ENCODE measurements at regions not wholly inside any gene's neighbourhood (a gene's known extent, or its start where the extent isn't known, plus 50 kb on each side); places are given as distances from the start of the nearest gene placed in this dataset.

GRCh38 chr9:126154869-126155268 is 171.8 kb upstream of the MVB12B start:
- RAD21 ChIA-PET (ENCODE audit: low non-redundant PET in 1 of 2, low total read pairs in 2 of 2, uncharacterized antibody in 2 of 2, unreplicated experiment in 2 of 2) = no interaction called here
- Histone ChIP-seq H3K36me3 (ENCODE audit: control insufficient read depth in 1 of 2, insufficient read depth in 2 of 2, low read length in 2 of 2) (no peaks in the 10 kb centered on the region), H3K27ac (ENCODE audit: low read depth, low read length) (no peak overlapping the region), H3K4me1 (ENCODE audit: control insufficient read depth in 1 of 2, insufficient read depth in 2 of 2, low read length in 2 of 2) (no peaks in the 10 kb centered on the region), H3K4me3 (replicated peaks in 1 of 2; ENCODE audit: low read depth in 1 of 2, low read length in 2 of 2) (no peak overlapping the region), H3K9ac (ENCODE audit: low read length) (no peak overlapping the region), H3K9me2 (ENCODE audit: insufficient read depth) (no peaks in the 10 kb centered on the region), H3K79me2 (ENCODE audit: insufficient read depth, low read length) (no peaks in the 10 kb centered on the region), H2AFZ (ENCODE audit: low read depth, low read length, poor library complexity, severe bottlenecking) (no peak overlapping the region), H3K9me3 (ENCODE audit: control insufficient read depth in 1 of 2, insufficient read depth in 1 of 2, low read depth in 1 of 2, low read length in 2 of 2) (no peaks in the 10 kb centered on the region), H4K20me1 (ENCODE audit: insufficient read depth) (no peaks in the 10 kb centered on the region), H3K4me2 (ENCODE audit: low read length) (no peak overlapping the region), H3K27me3 (ENCODE audit: insufficient read depth, low read length) (no peaks in the 10 kb centered on the region)
- ATAC-seq (no peak), DNase-seq (ENCODE audit: low read depth, low spot score) (no peak)
- POLR2A ChIA-PET = no interaction called here
- no TSS peak for BruUV-seq (replicated peaks)
- TF ChIP-seq POLR2A (IDR thresholded peaks at IDR 0.05; ENCODE audit: borderline replicate concordance, extremely low read depth, insufficient read depth, insufficient read length) (no peak), CEBPB (IDR thresholded peaks at IDR 0.05; ENCODE audit: low read depth) (no peak), TCF7L2 (IDR thresholded peaks at IDR 0.05; ENCODE audit: borderline replicate concordance, extremely low read depth, insufficient read depth, insufficient read length) (no peak), SRF (IDR thresholded peaks at IDR 0.05; ENCODE audit: low read depth) (no peak), ZFX (IDR thresholded peaks at IDR 0.05) (no peak), ZNF274 (IDR thresholded peaks at IDR 0.05; ENCODE audit: low read depth, low read length) (no peak), EZH2phosphoT487 (IDR thresholded peaks at IDR 0.05; ENCODE audit: borderline replicate concordance) (no peak), ATF3 (IDR thresholded peaks at IDR 0.05) (no peak), SIN3A (IDR thresholded peaks at IDR 0.05; ENCODE audit: low read depth) (no peak), YY1 (IDR thresholded peaks at IDR 0.05; ENCODE audit: extremely low read depth, insufficient replicate concordance, low read depth, low read length) (no peak), ELF1 (IDR thresholded peaks at IDR 0.05; ENCODE audit: borderline replicate concordance, low read depth) (no peak), EGR1 (IDR thresholded peaks at IDR 0.05; ENCODE audit: low read depth) (no peak), EZH2 (IDR thresholded peaks at IDR 0.05) (no peak), JUND (IDR thresholded peaks at IDR 0.05) (no peak), SP1 (IDR thresholded peaks at IDR 0.05; ENCODE audit: low read depth) (no peak), POLR2AphosphoS5 (IDR thresholded peaks at IDR 0.05; ENCODE audit: low read depth, low read length) (no peak), FOSL1 (IDR thresholded peaks at IDR 0.05; ENCODE audit: low read depth) (no peak)
- TF ChIP-seq, protein P1, sequence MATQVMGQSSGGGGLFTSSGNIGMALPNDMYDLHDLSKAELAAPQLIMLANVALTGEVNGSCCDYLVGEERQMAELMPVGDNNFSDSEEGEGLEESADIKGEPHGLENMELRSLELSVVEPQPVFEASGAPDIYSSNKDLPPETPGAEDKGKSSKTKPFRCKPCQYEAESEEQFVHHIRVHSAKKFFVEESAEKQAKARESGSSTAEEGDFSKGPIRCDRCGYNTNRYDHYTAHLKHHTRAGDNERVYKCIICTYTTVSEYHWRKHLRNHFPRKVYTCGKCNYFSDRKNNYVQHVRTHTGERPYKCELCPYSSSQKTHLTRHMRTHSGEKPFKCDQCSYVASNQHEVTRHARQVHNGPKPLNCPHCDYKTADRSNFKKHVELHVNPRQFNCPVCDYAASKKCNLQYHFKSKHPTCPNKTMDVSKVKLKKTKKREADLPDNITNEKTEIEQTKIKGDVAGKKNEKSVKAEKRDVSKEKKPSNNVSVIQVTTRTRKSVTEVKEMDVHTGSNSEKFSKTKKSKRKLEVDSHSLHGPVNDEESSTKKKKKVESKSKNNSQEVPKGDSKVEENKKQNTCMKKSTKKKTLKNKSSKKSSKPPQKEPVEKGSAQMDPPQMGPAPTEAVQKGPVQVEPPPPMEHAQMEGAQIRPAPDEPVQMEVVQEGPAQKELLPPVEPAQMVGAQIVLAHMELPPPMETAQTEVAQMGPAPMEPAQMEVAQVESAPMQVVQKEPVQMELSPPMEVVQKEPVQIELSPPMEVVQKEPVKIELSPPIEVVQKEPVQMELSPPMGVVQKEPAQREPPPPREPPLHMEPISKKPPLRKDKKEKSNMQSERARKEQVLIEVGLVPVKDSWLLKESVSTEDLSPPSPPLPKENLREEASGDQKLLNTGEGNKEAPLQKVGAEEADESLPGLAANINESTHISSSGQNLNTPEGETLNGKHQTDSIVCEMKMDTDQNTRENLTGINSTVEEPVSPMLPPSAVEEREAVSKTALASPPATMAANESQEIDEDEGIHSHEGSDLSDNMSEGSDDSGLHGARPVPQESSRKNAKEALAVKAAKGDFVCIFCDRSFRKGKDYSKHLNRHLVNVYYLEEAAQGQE (IDR thresholded peaks at IDR 0.05; ENCODE audit: low read depth) = no peak
- TF ChIP-seq, protein P2, sequence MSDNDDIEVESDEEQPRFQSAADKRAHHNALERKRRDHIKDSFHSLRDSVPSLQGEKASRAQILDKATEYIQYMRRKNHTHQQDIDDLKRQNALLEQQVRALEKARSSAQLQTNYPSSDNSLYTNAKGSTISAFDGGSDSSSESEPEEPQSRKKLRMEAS (IDR thresholded peaks at IDR 0.05) = no peak
- TF ChIP-seq, protein P3, sequence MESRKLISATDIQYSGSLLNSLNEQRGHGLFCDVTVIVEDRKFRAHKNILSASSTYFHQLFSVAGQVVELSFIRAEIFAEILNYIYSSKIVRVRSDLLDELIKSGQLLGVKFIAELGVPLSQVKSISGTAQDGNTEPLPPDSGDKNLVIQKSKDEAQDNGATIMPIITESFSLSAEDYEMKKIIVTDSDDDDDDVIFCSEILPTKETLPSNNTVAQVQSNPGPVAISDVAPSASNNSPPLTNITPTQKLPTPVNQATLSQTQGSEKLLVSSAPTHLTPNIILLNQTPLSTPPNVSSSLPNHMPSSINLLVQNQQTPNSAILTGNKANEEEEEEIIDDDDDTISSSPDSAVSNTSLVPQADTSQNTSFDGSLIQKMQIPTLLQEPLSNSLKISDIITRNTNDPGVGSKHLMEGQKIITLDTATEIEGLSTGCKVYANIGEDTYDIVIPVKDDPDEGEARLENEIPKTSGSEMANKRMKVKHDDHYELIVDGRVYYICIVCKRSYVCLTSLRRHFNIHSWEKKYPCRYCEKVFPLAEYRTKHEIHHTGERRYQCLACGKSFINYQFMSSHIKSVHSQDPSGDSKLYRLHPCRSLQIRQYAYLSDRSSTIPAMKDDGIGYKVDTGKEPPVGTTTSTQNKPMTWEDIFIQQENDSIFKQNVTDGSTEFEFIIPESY (IDR thresholded peaks at IDR 0.05; ENCODE audit: extremely low read depth, insufficient replicate concordance, low read length) = no peak
- CTCF ChIA-PET = no interaction called here
- intact Hi-C loops (cut with micrococcal nuclease) = no loop called here

Measured in HCT116 (cell line).